ENCODE measurements at regions not wholly inside any gene's neighbourhood (a gene's known extent, or its start where the extent isn't known, plus 50 kb on each side); places are given as distances from the start of the nearest gene placed in this dataset.
A peak's percentile ranks its signal among the peaks of the same experiment; 100 is the strongest.

DNA sequence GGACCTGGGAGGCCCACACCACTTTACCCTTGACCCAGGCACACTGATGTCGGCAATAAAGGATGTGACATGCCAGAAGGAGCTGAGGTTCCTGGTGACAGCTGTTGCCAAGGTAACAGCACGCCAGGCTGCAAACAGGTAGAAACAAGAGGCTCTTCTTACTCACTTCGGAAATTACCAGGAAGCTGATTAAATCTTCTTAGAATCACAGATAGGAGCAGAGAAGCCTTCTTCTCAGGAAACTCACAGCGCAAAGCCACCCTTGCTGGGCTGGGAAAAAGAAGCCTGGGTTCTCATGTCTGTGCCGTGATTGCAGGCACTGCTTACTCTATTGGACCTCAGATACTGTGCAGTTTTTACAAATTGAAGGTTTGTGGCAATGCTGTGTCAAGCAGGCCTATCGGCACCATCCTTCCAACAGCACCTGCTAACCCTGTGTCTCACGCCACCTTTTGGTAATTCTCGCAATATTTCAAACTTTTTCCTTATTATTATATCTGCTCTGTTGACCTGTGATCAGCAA is 61.0 kb upstream of the TAF1B start:
- Histone ChIP-seq H3K4me1 (no peaks in the 10 kb centered on the region), H3K27ac (no peak overlapping the region)
- in situ Hi-C loops (cut with MboI; ENCODE audit: low sequenced_read_pairs in 4 of 4) = no loop called here

GRCh38 chr2:9789371-9789770 is 53.9 kb upstream of the TAF1B start:
- TF ChIP-seq CTCF (IDR thresholded peaks at IDR 0.05 in 4 of 5, conservative IDR thresholded peaks at IDR 0.05 in 1 of 5) (no peak), POLR2A (IDR thresholded peaks at IDR 0.05) (no peak)
- Histone ChIP-seq H3K27me3 (no peaks in the 10 kb centered on the region), H3K9me3 (no peaks in the 10 kb centered on the region), H3K4me1 (no peaks in the 10 kb centered on the region), H3K27ac (no peak overlapping the region), H3K36me3 (no peaks in the 10 kb centered on the region), H3K4me3 (no peak overlapping the region)
- intact Hi-C loops (cut with DNase I; ENCODE audit: low total_unique reads) (no loop called here), in situ Hi-C loops (cut with MboI; ENCODE audit: low sequenced_read_pairs in 4 of 4) (no loop called here)
- no peak for ATAC-seq
- DNase-seq = peak in 1 of 2 donors; percentile 8

More for the DNA sequence above, 61.0 kb upstream of the TAF1B start:
- intact Hi-C loops (cut with DNase I; ENCODE audit: low total_unique reads) = no loop called here
- H3K9me3 ChIP-seq = no peaks in the 10 kb centered on the region
- no peaks in the 10 kb centered on the region for H3K36me3 ChIP-seq
- TF ChIP-seq POLR2A (IDR thresholded peaks at IDR 0.05) = no peak
- no peak for TF ChIP-seq CTCF (IDR thresholded peaks at IDR 0.05 in 4 of 5, conservative IDR thresholded peaks at IDR 0.05 in 1 of 5)
- no peak for ATAC-seq
- H3K4me3 ChIP-seq = no peak overlapping the region
- peak in 1 of 2 donors; percentile 6 for DNase-seq
- no peaks in the 10 kb centered on the region for H3K27me3 ChIP-seq

DNA sequence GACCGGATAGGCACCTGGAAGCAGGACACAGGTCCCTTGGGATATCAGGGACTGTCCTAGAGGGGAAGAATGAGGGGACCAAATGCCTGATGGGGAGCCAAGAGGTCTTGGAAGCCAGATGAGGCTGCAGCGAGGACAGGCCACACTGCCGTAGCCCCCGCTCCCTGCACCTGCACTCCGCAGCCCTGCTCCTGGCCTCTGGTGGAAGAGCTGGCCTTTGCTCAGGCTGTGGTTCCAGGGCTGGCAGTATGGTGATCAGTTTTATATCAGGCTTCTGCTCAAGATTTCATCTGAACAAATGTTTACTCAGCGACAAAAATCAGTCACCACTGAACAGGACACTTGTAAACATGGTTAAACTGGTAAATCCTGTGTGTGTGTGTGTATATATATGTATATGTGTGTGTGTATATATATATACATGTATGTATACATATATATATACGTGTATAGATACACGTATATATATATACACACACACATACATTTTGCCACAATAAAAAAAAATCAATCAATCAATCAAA is 52.5 kb upstream of the TAF1B start:
- TF ChIP-seq POLR2A (IDR thresholded peaks at IDR 0.05) (no peak), CTCF (IDR thresholded peaks at IDR 0.05 in 4 of 5, conservative IDR thresholded peaks at IDR 0.05 in 1 of 5) (no peak)
- ATAC-seq (no peak), DNase-seq (no peak)
- H3K27me3 ChIP-seq = no peaks in the 10 kb centered on the region
- intact Hi-C loops (cut with DNase I; ENCODE audit: low total_unique reads) (no loop called here), in situ Hi-C loops (cut with MboI; ENCODE audit: low sequenced_read_pairs in 4 of 4) (no loop called here)
- no peaks in the 10 kb centered on the region for H3K9me3 ChIP-seq
- no peaks in the 10 kb centered on the region for H3K36me3 ChIP-seq
- no peak overlapping the region for H3K4me3 ChIP-seq
- H3K4me1 ChIP-seq = no peaks in the 10 kb centered on the region
- no peak overlapping the region for H3K27ac ChIP-seq

GRCh38 chr2:9791711-9792110 is 51.6 kb upstream of the TAF1B start:
- TF ChIP-seq CTCF (IDR thresholded peaks at IDR 0.05 in 4 of 5, conservative IDR thresholded peaks at IDR 0.05 in 1 of 5) (no peak), POLR2A (IDR thresholded peaks at IDR 0.05) (no peak)
- in situ Hi-C loops (cut with MboI; ENCODE audit: low sequenced_read_pairs in 4 of 4) = no loop called here
- intact Hi-C loops (cut with DNase I; ENCODE audit: low total_unique reads) = no loop called here
- H3K9me3 ChIP-seq = no peaks in the 10 kb centered on the region
- no peaks in the 10 kb centered on the region for H3K4me1 ChIP-seq
- H3K27ac ChIP-seq = no peak overlapping the region
- no peaks in the 10 kb centered on the region for H3K36me3 ChIP-seq
- H3K4me3 ChIP-seq = no peak overlapping the region
- DNase-seq (no peak), ATAC-seq (no peak)
- H3K27me3 ChIP-seq = no peaks in the 10 kb centered on the region
